ENCODE measurements at regions not wholly inside any gene's neighbourhood (a gene's known extent, or its start where the extent isn't known, plus 50 kb on each side); places are given as distances from the start of the nearest gene placed in this dataset.
A peak's percentile ranks its signal among the peaks of the same experiment; 100 is the strongest.

GRCh38 chr6:150697515-150697914 lies 97.8 kb downstream of the PLEKHG1 start:
- TF ChIP-seq CTCF (IDR thresholded peaks at IDR 0.05; ENCODE audit: low read length) (no peak), EZH2 (IDR thresholded peaks at IDR 0.05; ENCODE audit: borderline replicate concordance, low read length) (no peak)
- Histone ChIP-seq H3K36me3 (ENCODE audit: insufficient read depth, low read length) (peaks cover 18% of the 10 kb centered on the region; the same call in 1 of the 2 replicates), H3K9me2 (ENCODE audit: low read depth, low read length) (no peaks in the 10 kb centered on the region), H3K4me1 (ENCODE audit: insufficient read depth, low read length, severe bottlenecking) (peaks cover 91% of the 10 kb centered on the region), H3K27ac (ENCODE audit: low read depth, low read length, poor library complexity, severe bottlenecking) (peak overlapping the region; percentile 62), H3K79me2 (ENCODE audit: insufficient read depth, low read length) (peaks cover 52% of the 10 kb centered on the region), H3K9ac (ENCODE audit: low read length) (peak overlapping the region; percentile 12; the same call in 1 of the 2 replicates), H3K27me3 (ENCODE audit: insufficient read depth, low read length) (no peaks in the 10 kb centered on the region), H3K9me3 (ENCODE audit: low read length) (no peaks in the 10 kb centered on the region), H2AFZ (ENCODE audit: low read length) (no peak overlapping the region), H4K20me1 (ENCODE audit: insufficient read depth, low read length) (no peaks in the 10 kb centered on the region; the same call in 1 of the 2 replicates), H3F3A (ENCODE audit: insufficient read depth, low read length) (no peaks in the 10 kb centered on the region), H3K4me3 (ENCODE audit: low read depth, low read length, poor library complexity, severe bottlenecking) (no peak overlapping the region), H3K4me2 (ENCODE audit: low read length) (peak overlapping the region; percentile 53; the same call in 1 of the 2 replicates)

GRCh38 chr6:150698391-150698790 lies 98.7 kb downstream of the PLEKHG1 start:
- H3K4me3 ChIP-seq (ENCODE audit: low read depth, low read length, poor library complexity, severe bottlenecking), result peak overlapping the region; percentile 8
- H3K4me1 ChIP-seq (ENCODE audit: insufficient read depth, low read length, severe bottlenecking), result peaks cover 96% of the 10 kb centered on the region
- H3K4me2 ChIP-seq (ENCODE audit: low read length), result peak overlapping the region; percentile 53
- H4K20me1 ChIP-seq (ENCODE audit: insufficient read depth, low read length), result no peaks in the 10 kb centered on the region; the same call in 1 of the 2 replicates
- no peaks in the 10 kb centered on the region for H3K27me3 ChIP-seq (ENCODE audit: insufficient read depth, low read length)
- H3F3A ChIP-seq (ENCODE audit: insufficient read depth, low read length), result no peaks in the 10 kb centered on the region
- H3K36me3 ChIP-seq (ENCODE audit: insufficient read depth, low read length), result peaks cover 11% of the 10 kb centered on the region; the same call in 1 of the 2 replicates
- H3K9ac ChIP-seq (ENCODE audit: low read length), result peak overlapping the region; percentile 23; the same call in 1 of the 2 replicates
- TF ChIP-seq EZH2 (IDR thresholded peaks at IDR 0.05; ENCODE audit: borderline replicate concordance, low read length), result no peak
- H3K79me2 ChIP-seq (ENCODE audit: insufficient read depth, low read length), result peaks cover 46% of the 10 kb centered on the region
- no peaks in the 10 kb centered on the region for H3K9me3 ChIP-seq (ENCODE audit: low read length)
- no peaks in the 10 kb centered on the region for H3K9me2 ChIP-seq (ENCODE audit: low read depth, low read length)
- H3K27ac ChIP-seq (ENCODE audit: low read depth, low read length, poor library complexity, severe bottlenecking), result peak overlapping the region; percentile 62
- no peak overlapping the region for H2AFZ ChIP-seq (ENCODE audit: low read length)

- no peak overlapping the region for H3K4me3 ChIP-seq (ENCODE audit: low read depth, low read length, poor library complexity, severe bottlenecking)
- H3K4me2 ChIP-seq (ENCODE audit: low read length), result peak overlapping the region; percentile 3; the same call in 1 of the 2 replicates
- no peaks in the 10 kb centered on the region; the same call in 1 of the 2 replicates for H4K20me1 ChIP-seq (ENCODE audit: insufficient read depth, low read length)
- no peak overlapping the region for H2AFZ ChIP-seq (ENCODE audit: low read length)
- H3K27ac ChIP-seq (ENCODE audit: low read depth, low read length, poor library complexity, severe bottlenecking), result peak overlapping the region; percentile 39
- peaks cover 65% of the 10 kb centered on the region for H3K4me1 ChIP-seq (ENCODE audit: insufficient read depth, low read length, severe bottlenecking)
- H3K9ac ChIP-seq (ENCODE audit: low read length), result no peak overlapping the region
- peaks cover 60% of the 10 kb centered on the region for H3K79me2 ChIP-seq (ENCODE audit: insufficient read depth, low read length)
- no peaks in the 10 kb centered on the region for H3K9me2 ChIP-seq (ENCODE audit: low read depth, low read length)
- peaks cover 28% of the 10 kb centered on the region; the same call in 1 of the 2 replicates for H3K36me3 ChIP-seq (ENCODE audit: insufficient read depth, low read length)
- H3K9me3 ChIP-seq (ENCODE audit: low read length), result no peaks in the 10 kb centered on the region
- H3K27me3 ChIP-seq (ENCODE audit: insufficient read depth, low read length), result no peaks in the 10 kb centered on the region
- TF ChIP-seq CTCF (IDR thresholded peaks at IDR 0.05; ENCODE audit: low read length), result no peak
- TF ChIP-seq EZH2 (IDR thresholded peaks at IDR 0.05; ENCODE audit: borderline replicate concordance, low read length), result no peak
- no peaks in the 10 kb centered on the region for H3F3A ChIP-seq (ENCODE audit: insufficient read depth, low read length)
Observed at GRCh38 chr6:150702675-150703074, 103.0 kb downstream of the PLEKHG1 start.
